Spleen (tissue), 7 donors: ENCODE measurements at regions not wholly inside any gene's neighbourhood (a gene's known extent, or its start where the extent isn't known, plus 50 kb on each side); places are given as distances from the start of the nearest gene placed in this dataset.

Experiments used
- CTCF ChIP-seq, 11 experiments: fragments of 200-600 bp in 7 of 11; fragments of 450-650 bp in 4 of 11; sonication (generic) in 4 of 11; IDR thresholded peaks in 8 of 11; conservative IDR thresholded peaks in 3 of 11; 1 replicate in 7 of 11; 2 replicates in 4 of 11; pipeline versions ENCODE4 v1.4.0 to v1.8.0; 2016 to 2021; ENCODE audit warnings: antibody characterized with exemption in 11 of 11, inconsistent platforms in 4 of 11, mild to moderate bottlenecking in 1 of 11
- POLR2A ChIP-seq, 3 donors: fragments of 450-650 bp; IDR thresholded peaks; one replicate each; pipeline ENCODE4 v1.5.1; 2017; ENCODE audit warnings: antibody characterized with exemption in 3 of 3, mild to moderate bottlenecking in 1 of 3
- POLR2AphosphoS5 ChIP-seq, 3 donors: sonication (generic); formaldehyde crosslinking; IDR thresholded peaks; one replicate each; pipeline ENCODE4 v1.5.1; 2017; ENCODE audit warnings: antibody characterized with exemption in 3 of 3
- donor health status: DM: no; HTN: no; CAD: no; lungs with moderate emphysema.
- donor health status: DM: no; HTN: no; CAD: no.
- donor health status: DM: no; HTN: no; CAD: no.

- no peak for TF ChIP-seq POLR2A (IDR thresholded peaks at IDR 0.05)
- no peak for TF ChIP-seq CTCF (IDR thresholded peaks at IDR 0.05 in 8 of 11, conservative IDR thresholded peaks at IDR 0.05 in 3 of 11)
- TF ChIP-seq POLR2AphosphoS5 (IDR thresholded peaks at IDR 0.05) = no peak
Measured at GRCh38 chr2:239874636-239875356, 150.3 kb downstream of the NDUFA10 start.
